Epithelial cell of esophagus (primary cell): ENCODE measurements at regions not wholly inside any gene's neighbourhood (a gene's known extent, or its start where the extent isn't known, plus 50 kb on each side); places are given as distances from the start of the nearest gene placed in this dataset.

Source experiments
- DNase-seq: peaks from one replicate; pipeline ENCODE4 v3.0.0; 2010; ENCODE audit warnings: low read depth
- H3K4me3 ChIP-seq: 2 replicates; pipeline ENCODE4 v1.5.1; 2011; ENCODE audit warnings: mild to moderate bottlenecking, low read length, control low read depth
- TF ChIP-seq, protein P1 (sequence below): IDR thresholded peaks from 2 replicates; pipeline ENCODE4 v1.5.1; 2011; ENCODE audit warnings: low read depth, mild to moderate bottlenecking, low read length, control low read depth, inconsistent platforms; ENCODE audit not compliant: insufficient read depth; ENCODE audit errors: missing control alignments

GRCh38 chr20:60239956-60240355 lies 281.7 kb downstream of the CDH26 start:
- no peak overlapping the region for H3K4me3 ChIP-seq
- DNase-seq = no peak
- TF ChIP-seq, protein P1, sequence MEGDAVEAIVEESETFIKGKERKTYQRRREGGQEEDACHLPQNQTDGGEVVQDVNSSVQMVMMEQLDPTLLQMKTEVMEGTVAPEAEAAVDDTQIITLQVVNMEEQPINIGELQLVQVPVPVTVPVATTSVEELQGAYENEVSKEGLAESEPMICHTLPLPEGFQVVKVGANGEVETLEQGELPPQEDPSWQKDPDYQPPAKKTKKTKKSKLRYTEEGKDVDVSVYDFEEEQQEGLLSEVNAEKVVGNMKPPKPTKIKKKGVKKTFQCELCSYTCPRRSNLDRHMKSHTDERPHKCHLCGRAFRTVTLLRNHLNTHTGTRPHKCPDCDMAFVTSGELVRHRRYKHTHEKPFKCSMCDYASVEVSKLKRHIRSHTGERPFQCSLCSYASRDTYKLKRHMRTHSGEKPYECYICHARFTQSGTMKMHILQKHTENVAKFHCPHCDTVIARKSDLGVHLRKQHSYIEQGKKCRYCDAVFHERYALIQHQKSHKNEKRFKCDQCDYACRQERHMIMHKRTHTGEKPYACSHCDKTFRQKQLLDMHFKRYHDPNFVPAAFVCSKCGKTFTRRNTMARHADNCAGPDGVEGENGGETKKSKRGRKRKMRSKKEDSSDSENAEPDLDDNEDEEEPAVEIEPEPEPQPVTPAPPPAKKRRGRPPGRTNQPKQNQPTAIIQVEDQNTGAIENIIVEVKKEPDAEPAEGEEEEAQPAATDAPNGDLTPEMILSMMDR = no peak

GRCh38 chr20:60240415-60240814 lies 282.2 kb downstream of the CDH26 start:
- TF ChIP-seq, protein P1 = no peak
- DNase-seq = no peak
- no peak overlapping the region for H3K4me3 ChIP-seq

- H3K4me3 ChIP-seq = no peak overlapping the region
- TF ChIP-seq, protein P1 = no peak
- no peak for DNase-seq
These were observed 282.8 kb downstream of the CDH26 start for GRCh38 chr20:60240986-60241385.

- DNase-seq = peak; percentile 35
- TF ChIP-seq, protein P1 = no peak
- H3K4me3 ChIP-seq = no peak overlapping the region
These were observed 284.7 kb downstream of the CDH26 start for GRCh38 chr20:60242836-60243505.

DNA sequence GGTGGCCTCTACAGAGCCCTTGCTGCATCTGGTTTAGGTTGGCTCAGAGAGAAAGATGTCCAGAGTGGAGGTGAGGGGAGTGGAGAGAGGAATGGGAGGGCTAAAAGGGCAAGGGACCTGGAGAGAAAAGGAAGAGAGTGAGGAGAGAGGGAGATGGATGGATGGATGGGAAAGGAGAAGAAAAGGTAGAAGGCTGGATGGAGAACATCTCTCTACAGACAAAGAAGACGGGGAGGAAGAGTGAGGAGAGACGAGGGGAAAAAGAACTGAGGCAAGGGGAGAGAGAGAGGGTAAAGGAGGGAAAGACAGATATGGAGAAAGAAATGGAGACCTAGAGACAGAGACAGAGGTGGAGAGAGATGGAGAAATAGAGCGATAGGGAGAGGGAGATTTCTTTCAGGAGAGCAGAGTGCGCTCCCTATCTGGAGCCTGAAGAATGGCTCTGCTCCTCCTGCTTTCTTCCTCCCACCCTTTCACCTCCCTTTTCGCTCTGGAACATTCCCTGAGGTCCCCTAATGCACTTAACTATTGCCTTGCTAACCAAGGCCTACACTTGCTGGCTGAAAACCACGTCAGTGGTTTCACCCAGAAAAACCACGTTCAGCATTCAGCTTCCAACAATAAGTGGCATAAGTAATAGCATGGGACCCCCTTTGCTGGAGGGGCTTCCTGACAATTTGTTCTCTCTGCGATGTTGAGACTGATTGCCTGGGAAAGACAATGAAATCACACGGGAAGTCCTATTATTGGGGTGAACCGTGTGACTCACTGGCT lies 286.3 kb downstream of the CDH26 start:
- DNase-seq = no peak
- TF ChIP-seq, protein P1 = no peak
- no peak overlapping the region for H3K4me3 ChIP-seq

DNA sequence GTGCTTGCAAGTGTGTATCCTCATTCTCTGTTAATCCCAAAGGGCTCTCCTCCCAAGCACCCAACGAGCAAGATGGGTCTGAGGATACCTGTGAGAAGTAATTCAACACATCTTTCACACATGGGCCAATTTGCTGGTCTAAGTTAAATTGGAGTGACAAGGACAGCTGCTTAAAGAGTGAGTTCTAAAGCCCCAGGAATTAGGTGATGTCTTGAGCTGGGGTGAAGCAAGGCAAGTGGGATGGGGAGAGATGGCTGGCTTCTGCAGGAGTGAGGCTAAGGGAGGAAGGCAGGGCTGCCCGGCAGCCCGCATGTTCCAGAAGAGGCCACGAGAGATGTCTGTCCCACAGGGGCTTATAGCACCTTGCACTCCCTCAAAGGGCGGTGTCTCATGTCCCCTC lies 288.5 kb downstream of the CDH26 start:
- no peak overlapping the region for H3K4me3 ChIP-seq
- TF ChIP-seq, protein P1 = no peak
- DNase-seq = no peak
